GM12878 (cell line): ENCODE measurements at regions not wholly inside any gene's neighbourhood (a gene's known extent, or its start where the extent isn't known, plus 50 kb on each side); places are given as distances from the start of the nearest gene placed in this dataset.

Source experiments
- ASH2L ChIP-seq: fragments of 300-600, 200-600 bp; sonication (generic); IDR thresholded peaks from 2 replicates; pipeline ENCODE4 v1.6.1; 2017; ENCODE audit warnings: low read depth, mild to moderate bottlenecking, borderline replicate concordance
- CHD2 ChIP-seq: IDR thresholded peaks from 2 replicates; pipeline ENCODE4 v1.6.1; 2011; ENCODE audit warnings: low read depth, low read length, improper control_type of control experiment, borderline replicate concordance
- EP300 ChIP-seq, 2 experiments: fragments of 150-350 bp in 1 of 2; IDR thresholded peaks; 2 replicates each; pipeline ENCODE4 v1.6.1; 2011 to 2012; ENCODE audit warnings: low read depth in 2 of 2, low read length in 2 of 2, borderline replicate concordance in 1 of 2, improper control_type of control experiment in 1 of 2, inconsistent platforms in 1 of 2; ENCODE audit not compliant: control insufficient read depth in 1 of 2
- USF2 ChIP-seq: IDR thresholded peaks from 2 replicates; pipeline ENCODE4 v1.6.1; 2011; ENCODE audit warnings: low read depth, low read length, improper control_type of control experiment, borderline replicate concordance
- ZBTB4 ChIP-seq: fragments of 450-650 bp; formaldehyde crosslinking; IDR thresholded peaks from 2 replicates; pipeline ENCODE4 v1.4.0; 2022; ENCODE audit warnings: mild to moderate bottlenecking, moderate library complexity
- ZBTB40 ChIP-seq: fragments of 450-650 bp; IDR thresholded peaks from 2 replicates; pipeline ENCODE4 v1.6.1; 2016; ENCODE audit warnings: mild to moderate bottlenecking, moderate library complexity, borderline replicate concordance

DNA sequence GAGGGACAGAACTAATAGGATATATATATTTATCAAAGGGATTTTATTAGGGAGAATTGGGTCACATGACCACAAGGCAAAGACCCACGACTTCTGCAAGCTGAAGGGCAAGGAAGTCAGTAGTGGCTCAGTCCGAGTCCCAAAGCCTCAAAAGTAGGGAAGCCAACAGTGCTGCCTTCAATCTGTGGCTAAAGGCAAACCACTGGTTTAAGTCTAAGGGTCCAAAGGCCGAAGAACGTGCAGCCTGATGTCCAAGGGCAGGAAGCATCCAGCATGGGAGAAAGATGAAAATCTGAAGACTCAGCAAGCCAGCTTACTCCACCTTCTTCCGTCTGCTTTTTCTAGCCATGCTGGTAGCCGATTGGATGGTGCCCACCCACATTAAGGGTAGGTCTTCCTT, 157.9 kb upstream of the CRY1 start:
- TF ChIP-seq ZBTB4 (CRISPR knock-in tag) (no peak), CHD2 (no peak), USF2 (no peak), EP300 (IDR thresholded peaks at IDR 0.05; ENCODE audit: borderline replicate concordance in 1 of 2, control insufficient read depth in 1 of 2, low read depth in 2 of 2, low read length in 2 of 2) (no peak), ZBTB40 (no peak), ASH2L (no peak)
